Large intestine (tissue), 3 donors: ENCODE measurements at regions not wholly inside any gene's neighbourhood (a gene's known extent, or its start where the extent isn't known, plus 50 kb on each side); places are given as distances from the start of the nearest gene placed in this dataset.

Source experiments
- DNase-seq, 2 donors: peaks; one replicate each; pipeline versions ENCODE4 v3.0.0 to v3.0.0-alpha.2; 2013
- H3K27ac ChIP-seq: one replicate; pipeline ENCODE4 v1.5.1; 2013; ENCODE audit warnings: low read length
- H3K27me3 ChIP-seq: 2 replicates; pipeline ENCODE4 v1.6.1; 2013; ENCODE audit warnings: low read length; ENCODE audit not compliant: control insufficient read depth, insufficient read depth
- H3K36me3 ChIP-seq: 2 replicates; pipeline ENCODE4 v1.6.1; 2013; ENCODE audit warnings: low read length; ENCODE audit not compliant: control insufficient read depth, insufficient read depth
- H3K4me1 ChIP-seq: one replicate; pipeline ENCODE4 v1.6.1; 2013; ENCODE audit warnings: low read length; ENCODE audit not compliant: control insufficient read depth, insufficient read depth
- H3K4me3 ChIP-seq: one replicate; pipeline ENCODE4 v1.5.1; 2013; ENCODE audit warnings: low read length
- H3K9me3 ChIP-seq: one replicate; pipeline ENCODE4 v1.6.1; 2013; ENCODE audit warnings: mild to moderate bottlenecking, low read depth, low read length, moderate library complexity; ENCODE audit not compliant: control insufficient read depth
- WGBS: methylation state at CpG from one replicate; pipeline ENCODE4 v1.1.5; 2013; ENCODE audit warnings: low lambda C conversion rate; ENCODE audit not compliant: insufficient coverage; 5-methylcytosine and 5-hydroxymethylcytosine counted together

- Histone ChIP-seq H3K4me1 (no peaks in the 10 kb centered on the region), H3K9me3 (no peaks in the 10 kb centered on the region), H3K27me3 (no peaks in the 10 kb centered on the region), H3K36me3 (no peaks in the 10 kb centered on the region), H3K27ac (no peak overlapping the region), H3K4me3 (no peak overlapping the region)
- DNase-seq = no peak
- WGBS = no CpG with 5 or more reads among the region's 3 CpGs
These were observed 1076.2 kb downstream of the NLGN4Y start for GRCh38 chrY:15600565-15600964.

GRCh38 chrY:15624370-15624769 lies 1100.0 kb downstream of the NLGN4Y start:
- DNase-seq = no peak
- Histone ChIP-seq H3K27ac (no peak overlapping the region), H3K4me1 (no peaks in the 10 kb centered on the region), H3K36me3 (no peaks in the 10 kb centered on the region), H3K27me3 (no peaks in the 10 kb centered on the region), H3K9me3 (no peaks in the 10 kb centered on the region), H3K4me3 (no peak overlapping the region)

GRCh38 chrY:15624928-15625327 lies 1100.6 kb downstream of the NLGN4Y start:
- no peaks in the 10 kb centered on the region for H3K27me3 ChIP-seq
- no peaks in the 10 kb centered on the region for H3K9me3 ChIP-seq
- no peak overlapping the region for H3K4me3 ChIP-seq
- H3K36me3 ChIP-seq = no peaks in the 10 kb centered on the region
- no peaks in the 10 kb centered on the region for H3K4me1 ChIP-seq
- DNase-seq = no peak
- no CpG with 5 or more reads among the region's 2 CpGs for WGBS
- no peak overlapping the region for H3K27ac ChIP-seq

DNA sequence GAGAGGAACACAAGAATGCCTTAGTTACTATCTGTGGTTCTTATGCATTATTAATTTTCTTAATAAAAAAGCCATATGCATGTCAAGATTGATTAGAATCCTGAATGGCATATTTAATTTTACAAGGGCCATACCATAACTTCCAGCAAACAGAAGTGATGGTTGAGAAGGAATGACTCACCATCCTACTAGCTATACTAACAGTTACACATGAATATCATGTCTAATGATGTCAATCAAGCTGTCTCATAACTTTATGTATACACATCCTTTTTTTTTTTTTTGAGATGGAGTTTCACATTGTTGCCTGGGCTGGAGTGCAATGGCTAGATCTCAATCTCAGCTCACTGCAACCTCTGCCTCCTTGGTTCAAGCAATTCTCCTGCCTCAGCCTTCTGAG lies 1123.9 kb downstream of the NLGN4Y start:
- H3K36me3 ChIP-seq = no peaks in the 10 kb centered on the region
- no peak overlapping the region for H3K4me3 ChIP-seq
- H3K4me1 ChIP-seq = no peaks in the 10 kb centered on the region
- DNase-seq = no peak
- H3K27ac ChIP-seq = no peak overlapping the region
- no peaks in the 10 kb centered on the region for H3K27me3 ChIP-seq
- H3K9me3 ChIP-seq = no peaks in the 10 kb centered on the region

- H3K27me3 ChIP-seq = no peaks in the 10 kb centered on the region
- no peak overlapping the region for H3K27ac ChIP-seq
- no peak for DNase-seq
- no peaks in the 10 kb centered on the region for H3K9me3 ChIP-seq
- no peaks in the 10 kb centered on the region for H3K4me1 ChIP-seq
- H3K36me3 ChIP-seq = no peaks in the 10 kb centered on the region
- no peak overlapping the region for H3K4me3 ChIP-seq
- no CpG with 5 or more reads among the region's 2 CpGs for WGBS
These were observed 1125.7 kb downstream of the NLGN4Y start for GRCh38 chrY:15650056-15650455.

GRCh38 chrY:15688531-15688930 lies 1164.2 kb downstream of the NLGN4Y start:
- no peak overlapping the region for H3K4me3 ChIP-seq
- no peak for DNase-seq
- H3K4me1 ChIP-seq = no peaks in the 10 kb centered on the region
- H3K27ac ChIP-seq = no peak overlapping the region
- no CpG with 5 or more reads among the region's 1 CpG for WGBS
- no peaks in the 10 kb centered on the region for H3K27me3 ChIP-seq
- H3K9me3 ChIP-seq = no peaks in the 10 kb centered on the region
- H3K36me3 ChIP-seq = no peaks in the 10 kb centered on the region

DNA sequence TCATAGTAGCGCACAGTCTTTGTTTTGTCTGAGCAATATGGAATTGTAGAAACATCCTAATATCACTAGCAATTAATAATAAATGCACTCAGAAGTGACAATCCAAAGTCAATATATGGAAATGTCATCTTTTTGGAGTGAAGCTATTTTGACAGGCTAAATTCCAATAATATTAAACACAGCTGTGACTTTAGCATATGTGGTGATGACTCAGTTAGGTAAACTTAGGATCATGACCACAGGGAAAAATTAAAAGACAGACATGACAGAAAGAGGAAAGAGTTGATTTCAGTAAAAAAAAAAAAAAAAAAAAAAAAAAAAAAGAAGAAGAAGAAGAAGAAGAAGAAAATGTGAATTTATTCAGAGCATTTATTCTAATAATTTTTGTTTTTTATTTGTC lies 1165.7 kb downstream of the NLGN4Y start:
- DNase-seq = no peak
- WGBS = no CpG with 5 or more reads among the region's 1 CpG
- Histone ChIP-seq H3K4me1 (no peaks in the 10 kb centered on the region), H3K27me3 (no peaks in the 10 kb centered on the region), H3K36me3 (no peaks in the 10 kb centered on the region), H3K4me3 (no peak overlapping the region), H3K9me3 (no peaks in the 10 kb centered on the region), H3K27ac (no peak overlapping the region)

DNA sequence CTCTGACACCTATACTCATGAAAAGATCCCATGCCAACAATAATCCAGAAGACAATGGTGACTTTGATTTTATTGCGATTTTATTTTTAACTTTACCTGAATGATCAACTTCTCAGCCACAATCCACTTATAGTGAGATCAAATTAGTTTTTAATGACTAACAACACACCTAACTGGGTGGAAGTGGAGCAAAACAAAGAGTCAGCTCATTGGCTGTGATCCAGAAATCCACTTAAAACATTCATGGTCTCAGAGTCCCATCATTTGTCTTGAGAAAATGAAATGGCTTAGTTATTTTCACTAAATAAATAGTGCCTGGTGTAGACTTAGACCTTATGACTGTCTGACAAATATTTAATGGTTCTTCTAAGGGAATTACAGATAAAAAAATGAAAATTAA lies 1177.8 kb downstream of the NLGN4Y start:
- H3K27me3 ChIP-seq = no peaks in the 10 kb centered on the region
- H3K36me3 ChIP-seq = no peaks in the 10 kb centered on the region
- H3K27ac ChIP-seq = no peak overlapping the region
- no peaks in the 10 kb centered on the region for H3K9me3 ChIP-seq
- no peaks in the 10 kb centered on the region for H3K4me1 ChIP-seq
- DNase-seq = no peak
- H3K4me3 ChIP-seq = no peak overlapping the region
- WGBS = 100% methylated on average over 1 of the region's 1 CpG

- Histone ChIP-seq H3K4me3 (no peak overlapping the region), H3K36me3 (no peaks in the 10 kb centered on the region), H3K27ac (no peak overlapping the region), H3K4me1 (no peaks in the 10 kb centered on the region), H3K9me3 (no peaks in the 10 kb centered on the region), H3K27me3 (no peaks in the 10 kb centered on the region)
- WGBS = no CpG with 5 or more reads among the region's 5 CpGs
- no peak for DNase-seq
These were observed 1180.6 kb downstream of the NLGN4Y start for GRCh38 chrY:15704906-15705305.

GRCh38 chrY:15749533-15750433 lies 1225.5 kb downstream of the NLGN4Y start:
- Histone ChIP-seq H3K27ac (no peak overlapping the region), H3K36me3 (no peaks in the 10 kb centered on the region), H3K27me3 (no peaks in the 10 kb centered on the region), H3K4me3 (no peak overlapping the region), H3K9me3 (no peaks in the 10 kb centered on the region), H3K4me1 (no peaks in the 10 kb centered on the region)
- DNase-seq = no peak
- WGBS = no CpG with 5 or more reads among the region's 5 CpGs

DNA sequence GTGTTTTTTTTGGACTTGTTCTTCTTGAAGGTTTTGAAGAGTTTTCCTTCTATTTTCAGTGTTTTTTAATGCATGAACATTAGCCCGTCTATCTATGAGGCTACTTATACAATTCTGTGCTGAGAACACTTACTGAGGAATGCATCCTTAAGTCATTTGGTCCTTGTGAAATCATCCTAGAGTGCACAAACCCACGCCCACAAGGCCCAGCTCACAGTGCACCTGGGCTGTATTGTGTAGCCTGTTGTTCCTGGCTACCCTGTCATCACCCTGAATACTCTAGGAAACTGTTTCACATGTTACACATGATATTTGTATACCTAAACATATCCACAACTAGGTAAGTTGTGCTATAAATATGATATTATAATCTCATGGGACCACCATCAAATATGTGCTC lies 1226.7 kb downstream of the NLGN4Y start:
- no peak overlapping the region for H3K4me3 ChIP-seq
- no peaks in the 10 kb centered on the region for H3K4me1 ChIP-seq
- no peaks in the 10 kb centered on the region for H3K36me3 ChIP-seq
- DNase-seq = no peak
- no peak overlapping the region for H3K27ac ChIP-seq
- WGBS = no CpG with 5 or more reads among the region's 2 CpGs
- no peaks in the 10 kb centered on the region for H3K27me3 ChIP-seq
- H3K9me3 ChIP-seq = no peaks in the 10 kb centered on the region
